Neural progenitor cell (in vitro differentiated cells): ENCODE measurements at regions not wholly inside any gene's neighbourhood (a gene's known extent, or its start where the extent isn't known, plus 50 kb on each side); places are given as distances from the start of the nearest gene placed in this dataset.

Experiments
- DNase-seq: peaks from one replicate; pipeline ENCODE4 v3.0.0-alpha.2; 2016; ENCODE audit warnings: low spot score
- H2AFZ ChIP-seq: fragments of 200-600 bp; sonication (generic); replicated peaks from 2 replicates; pipeline ENCODE4 v1.6.1; 2016; ENCODE audit warnings: antibody characterized with exemption
- H3F3A ChIP-seq: fragments of 200-600 bp; sonication (generic); 2 replicates; pipeline ENCODE4 v1.6.1; 2016; ENCODE audit warnings: antibody characterized with exemption, low read depth
- H3K27ac ChIP-seq: fragments of 200-600 bp; sonication (generic); 2 replicates; pipeline ENCODE4 v1.5.1; 2016; ENCODE audit warnings: mild to moderate bottlenecking
- H3K27me3 ChIP-seq: fragments of 200-600 bp; sonication (generic); 2 replicates; pipeline ENCODE4 v1.6.1; 2016; ENCODE audit warnings: mild to moderate bottlenecking, moderate library complexity
- H3K36me3 ChIP-seq: fragments of 200-600 bp; sonication (generic); 2 replicates; pipeline ENCODE4 v1.5.1; 2016
- H3K4me1 ChIP-seq: fragments of 200-600 bp; sonication (generic); 2 replicates; pipeline ENCODE4 v1.6.1; 2016; ENCODE audit warnings: mixed run types
- H3K4me2 ChIP-seq: fragments of 200-600 bp; sonication (generic); 2 replicates; pipeline ENCODE4 v1.6.1; 2016
- H3K4me3 ChIP-seq: fragments of 200-600 bp; sonication (generic); 2 replicates; pipeline ENCODE4 v1.5.1; 2016
- H3K79me2 ChIP-seq: fragments of 200-600 bp; sonication (generic); 2 replicates; pipeline ENCODE4 v1.6.1; 2016; ENCODE audit warnings: low read depth
- H3K9ac ChIP-seq: fragments of 200-600 bp; sonication (generic); 2 replicates; pipeline ENCODE4 v1.6.1; 2016
- H3K9me3 ChIP-seq: fragments of 200-600 bp; sonication (generic); 2 replicates; pipeline ENCODE4 v1.5.1; 2016; ENCODE audit warnings: low read depth
- H4K20me1 ChIP-seq: fragments of 200-600 bp; sonication (generic); 2 replicates; pipeline ENCODE4 v1.6.1; 2016; ENCODE audit warnings: low read depth
- H3K27ac Mint-ChIP-seq: 3 replicates; pipeline ENCODE4 v1.8.0; 2021; ENCODE audit warnings: mixed read lengths
- H3K27me3 Mint-ChIP-seq: 2 replicates; pipeline ENCODE4 v1.8.0; 2022; ENCODE audit warnings: low read depth, mild to moderate bottlenecking, inconsistent platforms, moderate library complexity, mixed read lengths; ENCODE audit not compliant: insufficient read depth
- H3K36me3 Mint-ChIP-seq: 3 replicates; pipeline ENCODE4 v1.8.0; 2021; ENCODE audit warnings: mixed read lengths
- H3K4me1 Mint-ChIP-seq: 3 replicates; pipeline ENCODE4 v1.8.0; 2021; ENCODE audit warnings: mixed read lengths
- H3K4me3 Mint-ChIP-seq: 3 replicates; pipeline ENCODE4 v1.8.0; 2021; ENCODE audit warnings: mild to moderate bottlenecking, moderate library complexity, mixed read lengths
- H3K9me3 Mint-ChIP-seq: 3 replicates; pipeline ENCODE4 v1.8.0; 2020; ENCODE audit warnings: mixed read lengths
- CTCF ChIP-seq: fragments of 200-600 bp; sonication (generic); IDR thresholded peaks from 2 replicates; pipeline ENCODE4 v1.5.1; 2017; ENCODE audit warnings: antibody characterized with exemption, mild to moderate bottlenecking
- EZH2 ChIP-seq: fragments of 200-600 bp; sonication (generic); IDR thresholded peaks from 2 replicates; pipeline ENCODE4 v1.6.1; 2017; ENCODE audit warnings: antibody characterized with exemption, mild to moderate bottlenecking, moderate library complexity
- EZH2phosphoT487 ChIP-seq: fragments of 200-600 bp; sonication (generic); IDR thresholded peaks from 2 replicates; pipeline ENCODE4 v1.6.1; 2017; ENCODE audit warnings: antibody characterized with exemption

- H3K36me3 Mint-ChIP-seq: no peaks in the 10 kb centered on the region
- H3K27ac Mint-ChIP-seq: peak overlapping the region; percentile 97
- Histone ChIP-seq H3K27me3 (no peaks in the 10 kb centered on the region), H3K9ac (no peak overlapping the region), H3F3A (no peaks in the 10 kb centered on the region), H2AFZ (peak overlapping the region; percentile 100), H3K4me2 (peak overlapping the region; percentile 58), H3K4me1 (peaks cover 12% of the 10 kb centered on the region), H3K79me2 (no peaks in the 10 kb centered on the region), H3K9me3 (no peaks in the 10 kb centered on the region), H3K4me3 (no peak overlapping the region), H4K20me1 (no peaks in the 10 kb centered on the region), H3K27ac (peak overlapping the region; percentile 55), H3K36me3 (no peaks in the 10 kb centered on the region)
- no peak for TF ChIP-seq EZH2
- TF ChIP-seq CTCF: no peak
- no peak for TF ChIP-seq EZH2phosphoT487
- peak; percentile 43 for DNase-seq
- peak overlapping the region; percentile 66 for H3K4me3 Mint-ChIP-seq
- no peaks in the 10 kb centered on the region for H3K27me3 Mint-ChIP-seq
- H3K4me1 Mint-ChIP-seq: peaks cover 7% of the 10 kb centered on the region
- H3K9me3 Mint-ChIP-seq: no peaks in the 10 kb centered on the region
Observed at GRCh38 chr9:108241384-108242073, 614.3 kb downstream of the ACTL7B start.

GRCh38 chr9:108239696-108240321 lies 616.0 kb downstream of the ACTL7B start:
- H3K4me3 ChIP-seq: no peak overlapping the region
- H3K27me3 ChIP-seq: no peaks in the 10 kb centered on the region
- peaks cover 7% of the 10 kb centered on the region for H3K4me1 Mint-ChIP-seq
- H3K9ac ChIP-seq: no peak overlapping the region
- no peaks in the 10 kb centered on the region for H3K9me3 Mint-ChIP-seq
- H3K4me2 ChIP-seq: no peak overlapping the region
- no peak for DNase-seq
- H3K27me3 Mint-ChIP-seq: no peaks in the 10 kb centered on the region
- H3K4me1 ChIP-seq: peaks cover 12% of the 10 kb centered on the region
- no peaks in the 10 kb centered on the region for H3K36me3 ChIP-seq
- H3K27ac ChIP-seq: no peak overlapping the region
- H4K20me1 ChIP-seq: no peaks in the 10 kb centered on the region
- TF ChIP-seq CTCF: no peak
- no peak for TF ChIP-seq EZH2phosphoT487
- TF ChIP-seq EZH2: no peak
- H3K79me2 ChIP-seq: no peaks in the 10 kb centered on the region
- H2AFZ ChIP-seq: no peak overlapping the region
- no peaks in the 10 kb centered on the region for H3K9me3 ChIP-seq
- H3K4me3 Mint-ChIP-seq: no peak overlapping the region
- no peak overlapping the region for H3K27ac Mint-ChIP-seq
- H3K36me3 Mint-ChIP-seq: no peaks in the 10 kb centered on the region
- no peaks in the 10 kb centered on the region for H3F3A ChIP-seq

- no peaks in the 10 kb centered on the region for H3F3A ChIP-seq
- H3K36me3 ChIP-seq: no peaks in the 10 kb centered on the region
- no peak overlapping the region for H3K9ac ChIP-seq
- Mint-ChIP-seq H3K27me3 (no peaks in the 10 kb centered on the region), H3K36me3 (no peaks in the 10 kb centered on the region), H3K9me3 (no peaks in the 10 kb centered on the region), H3K27ac (no peak overlapping the region), H3K4me1 (no peaks in the 10 kb centered on the region), H3K4me3 (no peak overlapping the region)
- no peaks in the 10 kb centered on the region for H4K20me1 ChIP-seq
- H3K27ac ChIP-seq: no peak overlapping the region
- no peak for DNase-seq
- no peaks in the 10 kb centered on the region for H3K27me3 ChIP-seq
- TF ChIP-seq EZH2phosphoT487 (no peak), EZH2 (no peak), CTCF (no peak)
- H3K4me3 ChIP-seq: no peak overlapping the region
- H3K4me2 ChIP-seq: no peak overlapping the region
- H2AFZ ChIP-seq: no peak overlapping the region
- H3K4me1 ChIP-seq: no peaks in the 10 kb centered on the region
- H3K9me3 ChIP-seq: no peaks in the 10 kb centered on the region
- no peaks in the 10 kb centered on the region for H3K79me2 ChIP-seq
Observed at GRCh38 chr9:108235609-108236008, 620.2 kb downstream of the ACTL7B start.
